ENCODE measurements at regions not wholly inside any gene's neighbourhood (a gene's known extent, or its start where the extent isn't known, plus 50 kb on each side); places are given as distances from the start of the nearest gene placed in this dataset.

DNA sequence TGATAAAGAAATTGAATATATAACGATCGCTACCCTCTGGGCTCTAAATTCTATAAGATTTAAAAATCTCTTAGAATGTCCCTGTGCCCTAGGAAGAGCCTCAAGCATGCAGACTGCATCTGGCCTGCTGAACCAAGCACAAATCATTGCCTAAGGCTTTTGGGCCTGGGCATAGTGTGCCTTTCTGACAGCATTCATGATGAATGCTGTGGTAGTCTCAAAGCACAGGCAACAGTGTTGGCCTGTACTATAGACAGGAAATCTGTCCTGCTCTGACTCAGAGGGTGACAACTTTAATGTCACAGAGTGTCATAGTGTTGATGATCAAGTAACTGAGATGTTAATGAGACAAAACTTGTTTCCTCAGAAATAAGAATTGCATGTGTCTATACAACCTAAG lies 717.3 kb downstream of the STIM2 start:
- no peak for TF ChIP-seq POLR2A (IDR thresholded peaks at IDR 0.05; ENCODE audit: low read depth, low read length)
- no peak for TF ChIP-seq POLR2AphosphoS5 (IDR thresholded peaks at IDR 0.05; ENCODE audit: low read depth, low read length)
